ENCODE measurements at regions not wholly inside any gene's neighbourhood (a gene's known extent, or its start where the extent isn't known, plus 50 kb on each side); places are given as distances from the start of the nearest gene placed in this dataset.
"Not testable (repeated sequence)": the region's sequence is repeated elsewhere in the genome, so short reads cannot be mapped to it uniquely, and the experiment has no call there.

DNA sequence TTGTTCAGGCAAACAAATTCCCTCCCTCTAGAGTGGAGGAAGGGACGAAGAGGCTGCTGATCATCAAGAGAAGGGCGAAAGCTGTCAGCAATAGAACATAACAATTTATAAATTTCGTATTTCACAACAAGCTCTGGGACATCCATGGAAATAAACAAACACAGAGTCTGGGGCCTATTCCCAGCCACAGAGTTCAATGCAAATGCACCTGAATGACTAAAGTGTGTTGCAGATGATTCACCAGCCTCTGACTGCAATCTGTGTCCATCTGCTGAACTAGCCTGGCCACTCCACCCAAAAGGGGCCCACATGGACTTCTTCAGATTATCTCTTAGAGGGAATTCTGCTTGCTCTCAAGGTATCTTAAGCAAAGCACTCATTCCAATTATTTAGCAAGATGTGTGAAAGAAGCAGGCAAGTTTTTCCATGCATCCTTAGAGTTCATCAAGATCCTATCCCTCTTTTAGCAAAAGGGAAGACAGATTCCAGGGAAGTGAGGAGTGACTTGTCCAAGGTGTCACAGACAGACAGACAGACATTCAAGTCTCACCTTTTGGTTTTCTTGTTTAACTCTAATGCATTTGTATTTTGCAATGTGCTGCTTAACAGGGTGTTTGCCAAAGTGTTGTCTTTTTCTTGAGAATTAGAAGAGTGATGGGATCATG lies 307.8 kb upstream of the PAPPA start:
- Histone ChIP-seq H3K27me3 (no peaks in the 10 kb centered on the region), H3K9me3 (replicated peaks in 1 of 11) (no peaks in the 10 kb centered on the region), H3K9ac (no peak overlapping the region), H3K4me3 (no peak overlapping the region), H3K36me3 (no peaks in the 10 kb centered on the region), H3K4me1 (peaks cover 0 to 18% (median 14%) of the 10 kb centered on the region in 10 experiments; a peak in 15 of 20 replicates), H4K20me1 (no peaks in the 10 kb centered on the region), H3K4me2 (no peak overlapping the region), H3K27ac (no peak overlapping the region)
- no peak for TF ChIP-seq Cebpa-rat (IDR thresholded peaks at IDR 0.05)

DNA sequence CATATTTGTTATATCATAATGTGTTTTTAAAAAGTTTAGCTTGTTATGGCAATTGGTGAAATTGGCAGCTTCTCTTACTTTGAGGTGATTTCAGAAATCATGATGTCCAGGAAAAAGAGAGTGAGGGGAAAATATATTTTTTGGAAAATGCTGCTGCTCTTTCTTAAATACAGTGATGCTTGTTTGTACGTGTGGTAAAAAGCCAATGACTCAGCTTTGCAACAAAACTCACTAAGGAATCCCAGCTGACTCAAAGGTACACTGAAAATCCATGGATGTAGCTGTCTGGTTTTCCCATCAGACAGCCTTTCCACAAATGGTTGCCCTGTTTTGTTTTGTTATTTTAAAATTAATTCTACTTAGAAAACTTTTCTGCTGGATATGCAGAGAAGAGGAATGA lies 306.4 kb upstream of the PAPPA start:
- no peaks in the 10 kb centered on the region for H4K20me1 ChIP-seq
- no peak overlapping the region for H3K4me3 ChIP-seq
- H3K27me3 ChIP-seq: no peaks in the 10 kb centered on the region
- H3K4me1 ChIP-seq: peaks cover 0 to 24% (median 18%) of the 10 kb centered on the region in 10 experiments; a peak in 15 of 20 replicates
- no peak overlapping the region for H3K9ac ChIP-seq
- no peaks in the 10 kb centered on the region for H3K36me3 ChIP-seq
- no peak overlapping the region for H3K27ac ChIP-seq
- no peaks in the 10 kb centered on the region for H3K9me3 ChIP-seq (replicated peaks in 1 of 11)
- TF ChIP-seq Cebpa-rat (IDR thresholded peaks at IDR 0.05): no peak
- H3K4me2 ChIP-seq: no peak overlapping the region

DNA sequence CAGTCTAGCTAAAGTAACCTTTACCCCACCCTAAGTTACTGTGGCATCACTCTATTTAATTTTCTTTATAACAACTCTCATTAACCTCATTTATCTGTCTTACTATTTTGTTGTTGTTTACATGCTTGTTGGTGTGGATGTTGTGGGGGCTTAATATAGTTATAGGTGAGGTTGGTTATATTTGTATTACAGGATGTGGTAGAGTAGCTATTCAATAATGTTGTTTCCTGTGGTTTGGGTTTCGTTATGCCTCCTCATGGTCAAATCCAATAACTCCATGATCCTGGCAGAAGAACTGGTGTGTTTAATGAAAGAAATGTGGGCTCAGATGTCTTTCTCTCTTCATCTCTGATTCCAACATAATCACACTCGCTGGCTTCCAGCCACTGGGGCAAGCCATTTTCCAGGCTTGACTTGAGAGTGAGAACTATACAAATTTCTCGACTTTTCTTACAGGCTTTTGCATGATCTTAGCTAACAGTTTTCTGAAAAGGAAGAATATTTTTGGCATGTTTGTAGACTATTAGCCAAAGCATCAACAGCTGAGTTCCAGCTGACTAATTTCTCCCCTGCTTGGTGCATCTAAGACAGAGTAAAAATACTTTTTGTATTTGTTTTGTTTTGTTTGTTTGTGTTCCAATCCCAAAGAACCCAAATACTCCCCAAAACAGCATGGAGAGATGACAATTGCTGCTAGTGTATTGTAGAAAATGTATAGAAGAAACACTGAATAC lies 303.7 kb upstream of the PAPPA start:
- Histone ChIP-seq H3K9me3 (replicated peaks in 1 of 11) (no peaks in the 10 kb centered on the region), H3K4me3 (no peak overlapping the region), H3K4me2 (peak overlapping the region in 9 of 11 experiments; percentile 24 to 75 (median 57); a peak in 17 of 22 replicates), H3K36me3 (no peaks in the 10 kb centered on the region), H4K20me1 (no peaks in the 10 kb centered on the region), H3K4me1 (peaks cover 0 to 24% (median 18%) of the 10 kb centered on the region in 10 experiments; a peak in 15 of 20 replicates), H3K27me3 (no peaks in the 10 kb centered on the region), H3K9ac (no peak overlapping the region), H3K27ac (no peak overlapping the region)
- TF ChIP-seq Cebpa-rat (IDR thresholded peaks at IDR 0.05): no peak

DNA sequence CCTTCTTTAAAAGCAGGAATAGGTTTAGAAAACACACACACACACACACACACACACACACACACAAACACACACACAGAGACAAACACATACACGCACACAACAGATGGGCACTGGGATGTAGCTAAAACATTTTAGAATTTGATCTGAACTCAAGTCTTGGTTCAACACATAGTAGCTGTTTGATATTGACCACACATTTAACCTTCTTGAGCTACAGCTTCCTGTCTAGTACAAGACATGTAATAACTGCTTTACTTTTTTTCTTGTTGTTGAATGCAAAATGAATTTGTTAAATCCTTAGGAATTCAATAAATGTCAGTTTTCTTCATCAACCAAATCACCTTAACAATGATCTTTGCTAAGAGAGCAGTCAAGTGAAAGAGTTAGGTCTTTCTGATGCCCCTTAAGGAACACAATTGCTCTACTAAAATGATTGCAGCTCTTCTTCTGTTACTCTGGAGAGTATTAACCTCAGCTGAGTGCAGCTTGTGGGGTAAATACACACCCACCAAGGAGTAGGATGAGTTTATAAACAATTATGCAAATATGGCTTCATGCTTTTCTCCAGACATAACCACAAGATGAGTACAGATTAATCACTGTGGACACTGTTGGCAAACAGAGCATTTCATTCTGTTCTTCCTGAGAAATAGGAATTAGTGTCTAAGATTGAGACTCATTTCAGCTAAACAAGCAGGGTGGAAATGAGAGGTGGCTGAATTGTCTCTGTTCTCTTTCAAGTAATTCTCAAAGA lies 302.9 kb upstream of the PAPPA start:
- H3K27ac ChIP-seq: no peak overlapping the region
- no peaks in the 10 kb centered on the region for H4K20me1 ChIP-seq
- no peak overlapping the region for H3K4me3 ChIP-seq
- no peaks in the 10 kb centered on the region for H3K9me3 ChIP-seq (replicated peaks in 1 of 11)
- peak overlapping the region in 8 of 11 experiments; percentile 18 to 75 (median 57); a peak in 14 of 22 replicates for H3K4me2 ChIP-seq
- H3K36me3 ChIP-seq: no peaks in the 10 kb centered on the region
- TF ChIP-seq Cebpa-rat (IDR thresholded peaks at IDR 0.05): no peak
- H3K9ac ChIP-seq: no peak overlapping the region
- H3K4me1 ChIP-seq: peaks cover 0 to 24% (median 18%) of the 10 kb centered on the region in 10 experiments; a peak in 15 of 20 replicates
- H3K27me3 ChIP-seq: no peaks in the 10 kb centered on the region

DNA sequence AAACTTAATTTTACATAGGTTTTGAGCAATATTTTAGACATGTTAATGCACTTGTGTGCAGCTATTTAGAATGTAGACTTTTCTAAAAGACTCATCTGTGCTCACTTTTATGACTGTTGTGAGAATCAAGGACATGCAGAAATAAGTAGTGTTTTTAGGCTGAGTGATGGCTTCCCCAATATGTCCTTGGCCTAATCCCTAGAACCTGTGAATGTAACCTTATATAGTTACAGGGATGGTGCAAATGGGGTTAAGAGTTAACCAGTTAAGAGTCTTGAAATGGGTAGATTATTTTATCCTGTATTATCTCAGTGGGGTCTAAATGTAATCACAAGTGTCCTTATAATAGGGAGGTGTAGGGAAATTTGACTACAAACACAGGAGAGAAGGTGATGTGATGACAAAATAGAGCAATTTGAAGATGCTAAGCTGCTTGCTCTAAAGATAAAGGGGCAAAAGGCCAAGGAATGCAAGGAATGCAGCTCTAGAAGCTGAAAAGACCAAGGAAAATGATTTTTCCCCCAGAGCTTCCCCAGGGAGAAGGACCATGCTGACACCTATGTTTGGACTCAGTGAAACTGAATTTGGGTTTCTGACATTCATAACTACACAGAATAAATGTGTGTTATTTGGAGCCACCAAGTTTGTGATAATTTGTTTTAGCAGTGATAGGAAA lies 298.0 kb upstream of the PAPPA start:
- no peak overlapping the region for H3K4me3 ChIP-seq
- no peak overlapping the region for H3K27ac ChIP-seq
- no peak overlapping the region for H3K4me2 ChIP-seq
- no peaks in the 10 kb centered on the region for H3K27me3 ChIP-seq
- H3K9ac ChIP-seq: no peak overlapping the region
- TF ChIP-seq Cebpa-rat (IDR thresholded peaks at IDR 0.05): no peak
- H3K36me3 ChIP-seq: no peaks in the 10 kb centered on the region
- peaks cover 0 to 8% (median 6%) of the 10 kb centered on the region in 10 experiments; a peak in 9 of 20 replicates for H3K4me1 ChIP-seq
- H4K20me1 ChIP-seq: no peaks in the 10 kb centered on the region
- no peaks in the 10 kb centered on the region for H3K9me3 ChIP-seq (replicated peaks in 1 of 11)

DNA sequence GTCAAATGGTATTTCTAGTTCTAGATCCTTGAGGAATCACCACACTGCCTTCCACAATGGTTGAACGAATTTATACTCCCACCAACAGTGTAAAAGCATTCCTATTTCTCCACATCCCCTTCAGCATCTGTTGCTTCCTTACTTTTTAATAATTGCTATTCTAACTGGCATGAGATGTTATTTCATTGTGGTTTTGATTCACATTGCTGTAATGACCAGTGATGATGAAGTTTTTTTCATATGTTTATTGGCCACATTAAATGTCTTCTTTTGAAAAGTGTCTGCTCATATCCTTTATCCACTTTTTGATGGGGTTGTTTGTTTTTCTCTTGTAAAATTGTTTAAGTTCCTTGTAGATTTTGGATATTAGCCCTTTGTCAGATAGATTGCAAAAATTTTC lies 295.2 kb upstream of the PAPPA start:
- H3K4me1 ChIP-seq; H4K20me1 ChIP-seq; H3K4me3 ChIP-seq; H3K4me2 ChIP-seq; H3K27ac ChIP-seq; H3K27me3 ChIP-seq; H3K9ac ChIP-seq; H3K9me3 ChIP-seq (replicated peaks in 1 of 11); H3K36me3 ChIP-seq: not testable (repeated sequence)

DNA sequence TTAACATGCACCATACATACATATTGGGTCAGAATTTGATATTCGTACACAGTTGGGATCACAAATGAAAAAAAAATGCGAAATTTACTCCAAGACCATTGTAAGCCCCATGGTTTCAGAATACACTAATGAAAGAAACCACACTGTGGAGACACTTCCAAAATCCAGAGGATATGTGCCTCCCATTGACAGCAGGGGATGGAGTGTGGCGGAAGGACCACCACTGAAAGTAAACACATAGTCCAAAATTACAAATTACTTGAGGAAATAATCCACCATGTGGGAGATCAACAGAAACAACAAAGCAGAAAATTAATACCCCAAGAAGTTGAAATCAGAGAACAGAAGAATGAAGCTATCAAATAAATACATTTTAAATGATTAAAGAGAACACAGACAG lies 291.6 kb upstream of the PAPPA start:
- no peaks in the 10 kb centered on the region for H3K4me1 ChIP-seq
- H3K36me3 ChIP-seq: no peaks in the 10 kb centered on the region
- H3K4me3 ChIP-seq: no peak overlapping the region
- H4K20me1 ChIP-seq: no peaks in the 10 kb centered on the region
- TF ChIP-seq Cebpa-rat (IDR thresholded peaks at IDR 0.05): no peak
- H3K9me3 ChIP-seq (replicated peaks in 1 of 11): no peaks in the 10 kb centered on the region
- no peaks in the 10 kb centered on the region for H3K27me3 ChIP-seq
- H3K9ac ChIP-seq: no peak overlapping the region
- no peak overlapping the region for H3K27ac ChIP-seq
- no peak overlapping the region for H3K4me2 ChIP-seq

DNA sequence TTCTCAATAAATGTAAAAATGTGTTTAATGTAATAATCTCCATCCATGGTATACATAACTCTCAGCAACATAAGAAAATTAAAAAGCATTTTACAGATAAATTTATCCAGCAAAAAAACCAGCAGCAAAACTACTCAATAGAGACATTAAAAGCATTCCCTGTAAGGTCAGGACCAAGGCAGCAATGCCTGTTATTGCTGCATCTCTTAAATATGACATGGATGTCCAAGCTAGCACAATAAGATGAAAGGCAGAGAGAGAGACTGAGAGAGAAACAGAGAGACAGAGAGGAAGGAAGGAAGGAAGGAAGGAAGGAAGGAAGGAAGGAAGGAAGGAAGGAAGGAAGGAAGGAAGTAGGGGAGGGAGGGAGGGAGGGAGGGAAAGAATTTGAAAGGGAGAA lies 289.0 kb upstream of the PAPPA start:
- TF ChIP-seq Cebpa-rat (IDR thresholded peaks at IDR 0.05): no peak
- no peak overlapping the region for H3K4me3 ChIP-seq
- H4K20me1 ChIP-seq: no peaks in the 10 kb centered on the region
- no peak overlapping the region for H3K9ac ChIP-seq
- H3K9me3 ChIP-seq (replicated peaks in 1 of 11): no peaks in the 10 kb centered on the region
- no peak overlapping the region for H3K27ac ChIP-seq
- H3K36me3 ChIP-seq: no peaks in the 10 kb centered on the region
- H3K4me2 ChIP-seq: no peak overlapping the region
- H3K27me3 ChIP-seq: no peaks in the 10 kb centered on the region
- H3K4me1 ChIP-seq: no peaks in the 10 kb centered on the region

DNA sequence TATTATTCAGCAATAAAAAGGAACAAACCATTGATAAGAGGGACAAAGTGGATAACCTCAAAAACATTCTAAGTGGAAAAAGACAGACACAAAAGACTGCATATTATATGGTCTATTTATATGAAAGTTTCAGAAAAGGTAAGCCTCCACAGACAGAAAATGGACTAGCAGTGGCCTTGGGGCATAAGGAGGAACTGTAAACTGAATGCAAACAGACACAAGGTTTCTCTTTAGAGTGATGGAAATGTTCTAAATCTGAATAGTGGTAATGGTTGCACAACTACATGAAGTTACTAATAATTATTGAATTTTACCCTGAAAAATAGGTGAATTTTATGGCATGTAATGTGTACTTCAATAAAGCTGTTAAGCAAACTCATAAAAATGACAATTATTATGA lies 286.3 kb upstream of the PAPPA start:
- no peak overlapping the region for H3K4me3 ChIP-seq
- H3K9ac ChIP-seq: no peak overlapping the region
- H4K20me1 ChIP-seq: no peaks in the 10 kb centered on the region
- no peak overlapping the region for H3K27ac ChIP-seq
- TF ChIP-seq Cebpa-rat (IDR thresholded peaks at IDR 0.05): no peak
- no peaks in the 10 kb centered on the region for H3K36me3 ChIP-seq
- no peak overlapping the region for H3K4me2 ChIP-seq
- H3K4me1 ChIP-seq: no peaks in the 10 kb centered on the region
- H3K9me3 ChIP-seq (replicated peaks in 1 of 11): no peaks in the 10 kb centered on the region
- H3K27me3 ChIP-seq: no peaks in the 10 kb centered on the region

All from BLaER1 treated with 17β-estradiol and CSF1 and Interleukin-3, amounts not matched to agents 10 nM and 100 nM (cell line).